ENCODE measurements at regions not wholly inside any gene's neighbourhood (a gene's known extent, or its start where the extent isn't known, plus 50 kb on each side); places are given as distances from the start of the nearest gene placed in this dataset.

- DNase-seq: no peak
Observed at GRCh38 chr2:187129868-187130267, 280.9 kb upstream of the ZSWIM2 start.

DNA sequence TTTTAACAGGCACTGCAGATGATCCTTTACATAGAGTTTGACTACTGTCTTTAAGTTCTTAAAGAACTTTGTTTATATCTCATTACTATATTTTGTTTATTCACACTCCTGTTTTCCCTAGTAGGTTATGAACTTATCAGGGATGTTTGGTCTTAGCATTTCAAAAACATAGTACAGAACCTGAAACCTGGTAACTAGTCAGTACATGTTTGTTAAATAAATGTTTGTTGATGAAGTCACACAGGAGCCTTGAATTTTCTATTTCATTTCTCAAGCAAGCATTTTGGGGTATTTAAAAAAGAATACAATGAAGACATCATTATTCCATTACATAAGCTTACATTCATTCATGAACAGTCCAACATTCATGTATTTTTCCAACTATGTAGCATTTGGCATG lies 280.3 kb upstream of the ZSWIM2 start:
- DNase-seq: no peak

GRCh38 chr2:187126247-187127005 lies 277.5 kb upstream of the ZSWIM2 start:
- no peak for DNase-seq

DNA sequence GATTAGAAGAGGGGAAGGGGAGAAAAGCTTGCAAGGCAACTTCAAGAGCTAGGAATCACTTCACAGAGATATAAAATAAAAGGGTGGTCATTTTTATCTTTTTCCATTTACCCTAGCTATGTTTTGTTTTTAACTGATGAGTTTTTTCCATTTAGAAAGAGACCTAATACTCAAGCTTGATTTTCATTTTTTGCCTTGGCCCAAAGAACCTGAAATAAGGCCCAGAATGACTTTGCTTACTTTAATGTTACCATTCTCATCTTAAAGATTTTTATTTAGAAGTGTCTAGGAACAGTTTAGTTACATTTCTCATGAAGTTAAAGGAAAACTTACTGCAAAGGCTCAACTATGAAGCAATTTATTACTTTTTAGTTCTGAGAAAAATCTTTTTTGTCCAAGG lies 276.3 kb upstream of the ZSWIM2 start:
- no peak for DNase-seq

DNA sequence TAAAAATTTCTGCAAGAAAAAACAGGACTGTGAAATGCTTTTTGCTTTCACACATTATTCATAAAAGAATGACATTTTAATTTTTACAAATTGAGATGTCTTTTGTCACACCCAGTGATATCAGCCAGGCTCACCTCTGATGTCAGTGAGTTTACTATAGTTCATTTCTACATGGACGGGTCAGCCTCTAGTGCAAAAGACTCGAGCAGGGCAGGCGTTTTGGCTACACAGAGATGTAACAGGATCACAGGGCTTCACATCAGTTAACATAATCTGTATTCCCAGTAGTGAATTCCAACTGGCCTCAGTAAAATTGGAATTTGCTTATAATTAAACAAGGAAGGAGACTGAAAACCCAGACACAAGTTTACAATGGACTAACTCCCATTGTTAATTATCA lies 275.6 kb upstream of the ZSWIM2 start:
- DNase-seq: no peak

GRCh38 chr2:187118331-187119099 lies 269.5 kb upstream of the ZSWIM2 start:
- DNase-seq: no peak

DNA sequence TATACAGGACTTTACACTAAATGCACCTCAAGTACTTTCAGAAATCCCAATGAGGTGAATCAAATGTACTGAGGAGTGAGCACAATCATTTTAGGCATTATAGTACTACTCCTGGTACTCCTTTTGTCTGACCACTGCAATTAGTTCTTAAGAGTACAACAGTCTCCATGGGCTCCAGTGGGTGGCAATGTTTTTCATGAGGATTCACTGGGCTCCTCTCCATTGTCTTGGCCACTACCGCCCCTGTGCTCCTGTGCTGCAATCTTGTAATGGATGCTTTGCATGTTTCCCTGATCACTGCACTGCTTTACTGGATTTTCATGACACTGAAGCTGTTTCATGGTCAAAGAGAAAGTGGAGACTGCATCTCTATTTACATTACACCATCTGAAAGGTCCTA lies 268.5 kb upstream of the ZSWIM2 start:
- DNase-seq: no peak

DNA sequence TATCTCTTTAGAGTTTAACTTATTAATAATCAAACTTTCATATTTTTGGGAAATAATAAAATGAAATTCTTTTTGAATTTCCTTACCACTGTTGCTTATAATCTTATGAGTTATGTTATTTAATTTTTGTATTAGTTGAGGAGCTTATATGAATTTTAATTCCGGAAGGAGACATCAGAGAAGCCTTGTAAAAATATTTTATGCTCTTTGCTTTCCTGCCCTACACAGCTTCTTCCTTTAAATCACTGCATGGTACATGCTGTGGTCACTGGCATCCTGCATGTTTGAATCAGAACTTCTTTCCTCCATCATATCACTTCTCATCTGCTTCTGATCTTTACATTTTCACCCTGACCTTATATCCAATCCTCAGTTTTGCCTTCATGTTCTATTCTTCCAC lies 266.7 kb upstream of the ZSWIM2 start:
- DNase-seq: no peak

GRCh38 chr2:187107001-187107400 lies 258.0 kb upstream of the ZSWIM2 start:
- no peak for DNase-seq

GRCh38 chr2:187105218-187105617 lies 256.2 kb upstream of the ZSWIM2 start:
- no peak for DNase-seq

- no peak for DNase-seq
Observed at GRCh38 chr2:187102381-187102780, 253.4 kb upstream of the ZSWIM2 start.

DNA sequence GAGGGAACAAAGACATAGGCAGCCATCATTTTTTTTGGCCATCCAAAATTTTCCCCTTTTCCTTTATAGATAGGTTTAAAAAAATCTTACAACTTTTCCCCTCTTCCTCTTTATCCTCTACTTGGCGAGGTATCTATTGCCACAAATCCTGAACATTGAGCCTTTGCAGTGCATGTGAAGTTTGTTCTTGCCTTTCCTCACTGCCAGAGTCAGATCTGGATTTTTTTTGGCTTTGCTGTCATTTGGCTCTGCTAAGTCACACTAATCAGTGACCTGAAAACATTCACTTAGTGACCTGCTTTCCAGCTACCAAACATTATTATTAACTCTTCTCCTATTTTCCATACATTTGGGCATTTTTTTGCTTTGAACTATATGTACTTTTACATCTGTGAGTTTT lies 249.2 kb upstream of the ZSWIM2 start:
- no peak for DNase-seq

DNA sequence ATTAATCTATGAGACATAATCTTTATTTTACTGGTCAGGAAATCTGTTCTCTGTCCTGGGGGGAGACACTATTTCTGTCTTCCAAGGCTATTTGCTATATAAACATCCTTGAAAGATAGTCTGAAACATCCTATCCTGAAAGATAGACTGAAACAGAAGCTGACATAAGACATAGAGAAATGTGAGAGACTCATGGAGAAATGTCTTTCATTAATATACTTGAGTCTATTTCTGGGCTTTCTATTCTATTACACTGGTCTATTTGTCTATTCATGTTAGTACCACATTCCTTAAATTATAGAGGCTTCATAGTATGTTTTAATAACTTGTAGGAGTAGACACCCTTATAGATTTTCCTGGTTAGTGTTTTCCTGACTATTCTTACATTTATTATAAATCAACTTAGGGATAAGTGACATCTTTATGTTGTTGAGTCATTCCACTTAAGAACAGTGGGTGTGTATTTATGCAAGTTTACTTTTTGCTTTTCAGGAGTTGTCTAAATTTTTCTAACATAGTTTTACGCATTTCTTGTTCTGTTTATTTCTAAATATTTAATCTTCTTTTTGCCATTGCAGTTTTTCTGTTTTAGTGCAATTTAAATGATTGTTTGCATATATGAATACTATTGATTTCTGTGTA lies 244.9 kb upstream of the ZSWIM2 start:
- no peak for DNase-seq

DNA sequence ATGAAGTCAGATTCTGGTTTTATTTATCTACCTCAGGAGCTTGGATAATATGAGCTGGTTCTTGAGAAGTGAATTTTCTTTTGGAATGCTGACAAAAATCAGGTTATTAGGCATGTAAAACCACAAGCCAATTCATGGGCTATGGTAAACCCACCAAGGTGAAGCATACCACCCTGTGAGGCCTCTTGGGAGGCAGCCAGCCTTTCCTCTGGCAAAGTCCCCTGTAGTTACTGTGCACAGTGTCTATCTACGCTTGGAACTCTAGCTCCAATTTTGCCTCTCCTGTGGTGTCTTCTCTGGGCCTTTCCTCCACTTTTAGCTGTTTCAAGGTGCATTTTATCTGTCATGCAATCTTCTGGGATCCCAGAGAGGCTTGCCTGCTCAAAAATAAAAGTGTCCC lies 242.7 kb upstream of the ZSWIM2 start:
- DNase-seq: no peak

- DNase-seq: no peak
Observed at GRCh38 chr2:187084524-187084923, 235.6 kb upstream of the ZSWIM2 start.

DNA sequence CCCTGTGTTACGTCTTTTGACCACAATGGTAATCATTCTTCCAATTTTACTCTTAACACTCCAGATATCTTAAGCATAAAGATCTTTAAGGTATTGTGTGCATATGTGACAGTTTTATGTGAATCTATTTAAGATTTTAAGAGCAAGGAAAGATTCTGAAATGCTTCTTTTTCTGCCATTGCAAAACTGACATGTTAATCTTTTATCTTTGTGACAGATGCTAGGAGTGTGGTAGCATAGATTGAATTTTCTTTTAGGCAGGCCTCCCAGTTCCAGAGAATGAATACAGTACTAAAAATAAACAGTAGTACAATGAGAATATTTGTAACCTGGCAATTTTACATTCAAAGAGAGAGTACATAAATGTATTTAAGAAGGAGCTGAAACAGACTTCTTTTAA lies 232.5 kb upstream of the ZSWIM2 start:
- DNase-seq: no peak

- no peak for DNase-seq
Observed at GRCh38 chr2:187079901-187080300, 230.9 kb upstream of the ZSWIM2 start.

- no peak for DNase-seq
Observed at GRCh38 chr2:187078297-187078696, 229.3 kb upstream of the ZSWIM2 start.

- DNase-seq: no peak
Observed at GRCh38 chr2:187075671-187076070, 226.7 kb upstream of the ZSWIM2 start.

DNA sequence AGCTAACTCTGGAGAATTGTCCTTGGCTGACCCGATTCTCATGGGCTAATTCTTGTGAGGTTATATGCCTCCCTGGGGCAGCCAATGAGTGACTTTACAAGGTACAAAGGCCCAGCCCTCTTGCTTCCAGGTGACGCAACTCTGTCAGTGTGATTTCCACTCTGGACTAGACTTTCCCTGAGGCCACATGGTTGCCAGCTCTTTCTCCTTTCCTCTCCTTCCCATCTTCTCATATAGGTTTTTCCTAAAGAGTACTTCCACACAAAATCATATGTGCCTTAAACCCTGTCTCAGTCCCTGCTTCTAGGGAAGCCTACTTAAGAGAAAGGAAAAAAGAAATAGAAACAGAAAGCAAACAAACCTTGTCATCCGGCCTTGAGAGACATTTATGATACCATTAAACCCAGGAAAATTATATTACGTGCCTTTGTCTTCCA lies 226.2 kb upstream of the ZSWIM2 start:
- no peak for DNase-seq

- DNase-seq: no peak
Observed at GRCh38 chr2:187058198-187058597, 209.2 kb upstream of the ZSWIM2 start.

DNA sequence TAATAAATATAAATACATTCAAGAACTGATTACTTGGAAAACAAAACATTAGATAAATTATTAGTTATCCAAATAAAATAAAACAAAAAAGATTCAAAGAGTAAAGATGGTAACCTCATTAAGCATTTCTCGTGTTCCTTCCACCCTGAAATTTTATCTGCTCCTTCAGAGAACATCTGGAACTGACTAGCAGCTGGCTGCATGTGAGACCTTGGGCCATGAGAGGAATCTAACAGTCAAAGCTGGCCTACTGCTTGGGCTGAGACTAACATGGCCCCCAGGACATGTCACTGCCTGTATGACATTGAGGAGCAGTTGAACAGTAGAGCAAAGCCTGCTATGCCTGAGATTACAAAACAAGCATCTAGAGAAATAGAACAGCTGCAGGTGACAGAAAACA lies 208.5 kb upstream of the ZSWIM2 start:
- DNase-seq: no peak

DNA sequence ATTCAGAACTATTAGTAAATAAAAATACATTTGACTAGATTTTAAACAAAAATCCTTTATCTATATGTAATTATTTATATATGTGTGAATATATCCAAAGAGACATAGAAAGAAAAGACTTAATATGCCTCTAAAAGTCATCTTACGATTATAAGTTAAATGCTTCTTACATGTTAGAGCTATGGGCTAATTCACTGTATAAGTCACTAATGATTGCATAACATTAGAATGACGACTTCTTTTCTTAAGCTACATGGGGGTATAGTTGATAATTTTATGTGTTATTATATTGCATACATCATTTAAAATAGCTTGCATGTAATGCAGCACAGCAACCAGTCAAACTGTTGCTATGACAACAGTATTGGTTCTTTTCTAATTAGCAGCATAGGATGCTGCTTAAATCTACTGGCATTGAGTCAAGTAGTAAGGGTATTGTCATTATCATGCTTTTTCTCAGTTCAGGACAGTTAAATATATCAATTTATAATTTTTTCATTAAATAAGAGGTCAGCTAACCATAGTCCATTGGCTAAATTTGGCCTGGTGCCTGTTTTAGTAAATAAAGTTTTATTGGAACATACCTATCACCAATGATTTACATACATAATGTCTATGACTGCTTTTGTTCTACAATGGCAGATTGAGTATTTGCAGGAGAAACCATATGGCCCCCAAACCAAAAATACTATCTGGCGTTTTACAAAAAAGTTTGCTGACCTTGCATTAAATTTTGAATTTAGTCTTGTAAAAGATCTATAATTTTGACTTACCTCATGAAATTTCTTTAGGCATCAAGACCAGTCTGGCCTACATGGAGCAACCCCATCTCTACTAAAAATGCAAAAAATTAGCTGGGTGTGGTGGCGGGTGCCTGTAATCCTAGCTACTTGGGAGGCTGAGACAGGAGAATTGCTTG lies 207.7 kb upstream of the ZSWIM2 start:
- DNase-seq: no peak
